Upper lobe of left lung (tissue), 4 donors: ENCODE measurements at regions not wholly inside any gene's neighbourhood (a gene's known extent, or its start where the extent isn't known, plus 50 kb on each side); places are given as distances from the start of the nearest gene placed in this dataset.

Experiments used
- CTCF ChIP-seq, 6 experiments: fragments of 450-650 bp in 4 of 6; fragments of 200-600 bp in 2 of 6; sonication (generic) in 2 of 6; IDR thresholded peaks; one replicate each; pipeline ENCODE4 v1.5.1; 2016 to 2019; ENCODE audit warnings: antibody characterized with exemption in 6 of 6
- POLR2A ChIP-seq, 4 donors: fragments of 450-650 bp; IDR thresholded peaks; one replicate each; pipeline ENCODE4 v1.5.1; 2016 to 2017; ENCODE audit warnings: antibody characterized with exemption in 4 of 4, mild to moderate bottlenecking in 2 of 4
- POLR2AphosphoS5 ChIP-seq, 2 donors: sonication (generic); formaldehyde crosslinking; IDR thresholded peaks; one replicate each; pipeline ENCODE4 v1.5.1; 2017; ENCODE audit warnings: antibody characterized with exemption in 2 of 2

- no peak for TF ChIP-seq POLR2A (IDR thresholded peaks at IDR 0.05)
- TF ChIP-seq CTCF (IDR thresholded peaks at IDR 0.05) = no peak
- no peak for TF ChIP-seq POLR2AphosphoS5 (IDR thresholded peaks at IDR 0.05)
Measured at GRCh38 chr2:79375817-79376216, 137.0 kb upstream of the CTNNA2 start.
